ENCODE measurements at regions not wholly inside any gene's neighbourhood (a gene's known extent, or its start where the extent isn't known, plus 50 kb on each side); places are given as distances from the start of the nearest gene placed in this dataset.
A peak's percentile ranks its signal among the peaks of the same experiment; 100 is the strongest.

DNA sequence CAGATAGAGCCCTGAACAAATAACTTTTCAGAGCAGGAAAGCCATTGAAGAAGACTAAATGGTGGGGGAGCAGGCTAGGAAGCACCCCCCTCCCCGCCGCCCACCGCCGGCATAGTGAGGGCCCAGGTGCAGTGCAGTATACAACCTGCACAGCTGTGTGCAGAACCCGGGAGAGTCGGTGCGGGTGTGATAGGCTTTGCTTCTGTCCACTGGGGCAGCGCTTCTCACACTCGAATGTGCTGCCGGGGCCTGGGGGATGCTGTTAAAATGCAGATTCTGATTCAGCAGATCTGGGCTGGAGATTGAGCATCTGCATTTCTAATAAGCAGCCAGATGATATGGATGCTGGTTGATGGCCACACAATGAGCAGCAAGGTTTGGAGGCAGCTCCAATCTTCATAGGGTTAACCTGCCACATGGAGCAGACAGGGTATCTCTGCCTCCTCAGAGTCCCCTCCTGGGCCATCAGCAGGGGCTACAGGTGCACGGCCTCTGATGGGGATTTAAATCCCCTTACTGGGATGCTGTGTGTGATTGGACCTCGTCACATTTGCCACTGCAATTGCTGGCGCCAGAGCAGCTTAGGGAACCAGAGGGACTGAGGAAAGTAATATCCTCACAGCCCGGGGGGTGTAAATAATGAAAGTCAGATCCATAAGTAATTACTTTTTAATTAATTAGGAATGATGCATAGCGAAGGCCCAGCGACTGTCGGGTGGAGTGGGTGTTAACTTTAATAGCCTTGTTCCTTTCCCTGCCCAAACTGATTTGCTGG lies 172.0 kb upstream of the RPL38 start:
- no peak for DNase-seq

- DNase-seq: no peak
Measured at GRCh38 chr17:74032222-74032621, 171.3 kb upstream of the RPL38 start.

- peak; percentile 91 for DNase-seq
Measured at GRCh38 chr17:74037320-74037719, 166.2 kb upstream of the RPL38 start.

DNA sequence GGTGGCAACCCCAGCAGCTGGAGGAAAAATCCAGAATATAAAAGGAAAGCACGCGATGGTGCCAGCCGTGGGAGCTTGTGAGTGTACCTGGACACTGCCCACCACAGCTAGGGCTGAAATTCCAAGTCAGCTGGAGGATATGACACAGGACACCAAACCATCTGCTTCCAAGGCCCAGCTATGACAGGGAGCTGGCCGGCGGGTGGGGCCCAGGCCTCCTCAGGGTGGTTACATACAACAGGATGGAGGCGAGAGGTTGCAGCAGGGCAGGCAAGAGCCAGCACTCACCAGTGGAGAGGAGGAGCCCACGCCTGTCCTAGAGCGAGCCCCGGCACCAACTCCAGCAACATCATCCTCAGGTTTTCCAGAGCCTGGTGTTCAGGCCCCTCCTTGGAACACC lies 163.2 kb upstream of the RPL38 start:
- DNase-seq: no peak

DNA sequence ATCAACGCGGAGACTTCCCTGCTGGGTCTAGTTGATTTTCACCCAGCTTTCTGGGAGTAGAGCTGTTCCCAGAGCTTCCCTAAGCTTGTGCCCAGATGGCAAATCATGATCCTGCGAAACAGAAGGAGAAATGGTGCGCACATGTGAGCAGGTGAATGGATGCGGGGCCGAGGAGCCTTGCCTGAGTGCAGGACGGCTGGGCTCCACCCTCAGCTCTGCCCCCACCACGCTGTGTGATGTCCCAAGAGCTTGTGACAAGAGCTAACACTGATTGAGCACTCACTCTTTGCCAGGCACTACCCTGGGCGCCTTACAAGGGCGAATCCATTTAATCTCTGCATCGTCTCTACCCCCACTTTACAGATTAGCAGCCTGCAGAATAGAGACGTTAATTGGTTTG lies 162.7 kb upstream of the RPL38 start:
- no peak for DNase-seq

DNA sequence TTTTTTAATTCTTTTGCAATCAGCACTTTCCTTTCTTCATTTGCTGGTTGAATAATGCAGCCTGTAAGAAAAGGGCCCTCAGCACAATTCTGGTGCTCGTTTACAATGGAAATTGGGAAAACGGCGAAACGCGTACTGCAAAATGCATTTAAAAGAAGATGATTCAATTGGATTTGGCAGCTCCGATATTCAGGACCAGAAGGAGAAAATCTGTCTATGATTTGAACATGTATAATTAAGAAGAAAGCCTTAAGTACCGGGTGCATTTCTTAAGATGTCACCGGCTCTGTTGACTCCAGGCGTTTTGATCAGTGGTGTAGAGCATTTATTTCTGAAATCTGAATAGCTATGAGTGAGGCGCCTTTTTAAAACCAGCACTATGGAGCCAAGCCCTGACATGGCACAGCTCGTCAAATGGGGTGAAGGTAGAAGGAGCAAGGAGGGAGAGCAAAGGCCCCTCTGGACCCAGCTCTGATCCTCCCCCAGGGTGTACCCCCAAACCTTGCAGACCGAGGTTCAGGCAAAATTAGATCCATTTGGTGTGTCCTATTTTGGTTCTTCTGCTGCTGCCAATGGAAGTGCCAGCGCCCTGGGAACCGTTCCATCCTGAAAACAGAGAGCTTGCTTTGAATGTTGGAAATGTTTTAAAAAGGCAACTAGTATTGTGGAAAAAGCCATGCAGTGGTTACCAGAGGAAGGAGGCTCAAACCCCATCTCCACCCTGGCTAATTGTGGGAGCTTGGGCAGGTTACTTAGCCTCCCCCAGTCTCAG lies 161.4 kb upstream of the RPL38 start:
- no peak for DNase-seq

GRCh38 chr17:74042744-74043486 lies 160.6 kb upstream of the RPL38 start:
- DNase-seq: no peak

DNA sequence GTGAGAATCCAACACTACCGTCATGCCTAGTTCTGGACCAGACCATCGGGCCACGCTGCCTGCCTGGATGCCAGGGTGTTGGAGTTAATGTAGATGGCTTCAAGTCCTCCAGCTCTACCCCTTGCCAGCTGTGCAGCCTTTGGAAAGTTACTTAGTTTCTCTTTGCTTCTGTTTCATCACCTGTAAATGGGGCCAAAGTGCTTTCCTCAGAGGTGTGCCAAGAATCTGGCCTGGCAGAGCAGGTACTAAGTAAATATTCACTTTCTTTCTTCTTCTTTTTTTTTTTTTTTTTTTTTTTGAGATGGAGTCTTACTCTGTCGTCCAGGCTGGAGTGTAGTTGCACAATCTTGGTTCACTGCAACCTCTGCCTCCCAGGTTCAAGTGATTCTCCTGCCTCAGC lies 159.5 kb upstream of the RPL38 start:
- no peak for DNase-seq

DNA sequence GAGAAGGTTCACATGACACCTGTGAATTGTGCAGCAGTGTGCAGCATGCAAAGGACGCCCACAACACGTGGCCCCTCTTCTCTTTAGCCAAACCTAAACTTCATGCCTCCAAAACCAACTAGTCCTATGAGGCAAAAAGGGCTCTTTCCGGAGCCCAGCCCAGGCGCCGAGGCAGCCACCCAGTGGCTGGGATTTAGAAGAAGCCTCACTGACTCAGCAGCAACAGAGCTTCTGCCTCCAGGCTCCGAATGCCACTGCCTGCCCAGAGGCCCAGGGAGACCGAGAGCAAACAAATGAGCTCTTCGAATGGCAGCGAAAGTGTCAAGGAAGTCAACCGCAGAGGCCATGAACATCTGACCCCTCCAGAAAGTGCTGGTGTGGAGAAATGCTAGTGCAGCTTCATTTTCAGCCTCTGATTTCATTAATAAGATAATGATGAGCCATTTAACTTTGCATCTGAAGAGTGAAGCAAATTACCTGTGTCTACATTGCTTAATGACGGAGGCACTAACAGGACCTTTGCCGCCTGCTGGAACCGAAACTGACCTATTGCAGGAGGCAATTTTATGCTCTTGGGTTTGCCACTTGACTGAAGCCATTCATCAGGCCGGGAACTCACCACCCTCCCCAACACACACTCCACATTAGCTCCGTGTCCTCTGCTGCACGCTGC lies 157.7 kb upstream of the RPL38 start:
- no peak for DNase-seq

DNA sequence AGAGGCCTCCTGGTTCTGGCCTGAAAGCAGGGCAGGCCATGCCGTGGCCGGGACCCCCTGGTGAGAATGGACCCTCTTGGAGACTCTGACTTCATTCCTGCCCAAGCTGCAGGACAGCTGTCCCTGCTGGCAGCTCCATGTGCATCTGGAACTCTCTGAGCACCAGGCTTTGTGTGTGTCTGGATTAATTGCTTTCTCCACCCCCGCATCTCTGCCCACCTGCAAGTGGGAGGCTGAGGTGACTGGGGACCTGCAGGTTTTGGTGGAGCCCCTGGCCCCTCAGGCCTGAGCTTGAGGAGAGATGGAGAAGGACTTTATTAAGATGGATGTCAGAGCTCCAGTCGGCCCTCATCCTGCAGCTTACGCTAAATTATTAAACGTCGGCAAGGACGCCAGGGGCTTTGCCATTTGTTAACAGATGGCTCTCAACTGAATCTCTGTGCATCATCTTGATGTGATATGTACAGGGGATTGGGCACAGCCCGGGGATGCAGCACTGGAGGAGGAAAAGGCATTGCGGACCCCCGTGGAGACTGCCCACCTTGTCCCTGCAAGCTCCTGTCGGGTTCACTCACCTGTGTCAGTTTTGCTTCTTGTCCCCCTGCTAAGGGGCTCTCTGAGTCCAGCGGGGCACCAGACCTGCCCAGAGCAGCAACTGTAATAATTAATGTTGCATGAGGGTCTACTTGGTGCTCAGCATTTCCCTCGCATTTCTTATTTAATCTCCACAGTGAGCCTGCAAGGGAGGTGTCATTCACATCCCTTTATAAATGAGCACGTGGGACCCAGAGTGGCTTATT lies 154.1 kb upstream of the RPL38 start:
- no peak for DNase-seq

GRCh38 chr17:74049967-74050458 lies 153.5 kb upstream of the RPL38 start:
- no peak for DNase-seq

DNA sequence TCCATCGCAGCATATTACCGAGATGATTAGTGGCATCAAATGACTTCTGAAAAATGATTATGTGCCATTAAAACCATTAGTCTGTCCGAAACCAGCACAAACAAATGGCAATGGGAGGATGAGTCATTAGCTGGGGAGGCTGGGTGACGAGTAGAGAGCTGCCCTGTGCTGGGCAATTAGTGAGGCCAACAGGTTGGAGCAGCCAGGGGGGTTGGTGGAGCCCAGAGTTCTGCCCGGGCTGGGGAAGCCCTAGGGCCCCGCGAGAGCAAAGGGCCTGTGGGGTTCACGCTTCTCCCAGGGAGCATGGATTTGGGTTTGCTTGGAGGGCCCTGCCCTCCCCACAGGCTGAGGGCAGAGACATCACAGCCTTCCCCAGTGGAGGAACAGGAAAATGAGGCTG lies 152.1 kb upstream of the RPL38 start:
- DNase-seq: no peak

DNA sequence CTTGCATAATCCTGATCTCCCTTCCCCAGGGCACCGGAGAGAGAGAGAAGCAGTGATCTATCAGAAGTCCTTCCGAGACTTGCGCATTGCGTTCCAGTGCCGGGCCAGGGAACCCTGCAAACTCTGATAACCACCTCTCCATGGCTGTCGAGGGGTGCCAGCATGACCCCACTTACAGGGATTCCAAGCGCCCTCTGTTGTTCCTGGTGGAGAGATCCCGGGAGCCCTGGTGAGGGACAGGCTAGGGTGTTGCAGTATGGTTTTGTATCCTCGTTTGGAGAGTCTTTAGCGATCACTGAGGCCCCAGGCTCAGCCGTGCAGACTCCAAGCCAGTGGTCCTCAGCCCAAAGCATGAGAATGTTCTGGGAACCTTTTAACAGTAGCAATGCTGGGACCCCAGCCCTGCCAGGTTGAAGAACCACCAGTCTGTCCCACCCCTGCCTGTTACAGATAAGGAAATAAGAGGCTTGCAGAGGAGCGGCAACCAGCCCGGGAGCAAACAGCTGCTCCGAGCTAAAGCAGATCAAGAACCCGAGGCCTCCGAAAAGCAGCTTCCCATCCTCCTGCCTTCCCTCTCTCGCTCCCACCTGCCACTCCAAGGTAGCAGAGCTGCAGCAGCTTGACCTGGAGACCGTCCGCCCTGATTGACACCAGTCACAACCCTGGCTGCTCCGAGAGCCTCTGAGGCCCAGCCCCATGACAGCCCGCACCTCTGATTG lies 150.3 kb upstream of the RPL38 start:
- no peak for DNase-seq

GRCh38 chr17:74053712-74054078 lies 149.8 kb upstream of the RPL38 start:
- no peak for DNase-seq

GRCh38 chr17:74054249-74054648 lies 149.2 kb upstream of the RPL38 start:
- no peak for DNase-seq

GRCh38 chr17:74055508-74056160 lies 147.8 kb upstream of the RPL38 start:
- no peak for DNase-seq

DNA sequence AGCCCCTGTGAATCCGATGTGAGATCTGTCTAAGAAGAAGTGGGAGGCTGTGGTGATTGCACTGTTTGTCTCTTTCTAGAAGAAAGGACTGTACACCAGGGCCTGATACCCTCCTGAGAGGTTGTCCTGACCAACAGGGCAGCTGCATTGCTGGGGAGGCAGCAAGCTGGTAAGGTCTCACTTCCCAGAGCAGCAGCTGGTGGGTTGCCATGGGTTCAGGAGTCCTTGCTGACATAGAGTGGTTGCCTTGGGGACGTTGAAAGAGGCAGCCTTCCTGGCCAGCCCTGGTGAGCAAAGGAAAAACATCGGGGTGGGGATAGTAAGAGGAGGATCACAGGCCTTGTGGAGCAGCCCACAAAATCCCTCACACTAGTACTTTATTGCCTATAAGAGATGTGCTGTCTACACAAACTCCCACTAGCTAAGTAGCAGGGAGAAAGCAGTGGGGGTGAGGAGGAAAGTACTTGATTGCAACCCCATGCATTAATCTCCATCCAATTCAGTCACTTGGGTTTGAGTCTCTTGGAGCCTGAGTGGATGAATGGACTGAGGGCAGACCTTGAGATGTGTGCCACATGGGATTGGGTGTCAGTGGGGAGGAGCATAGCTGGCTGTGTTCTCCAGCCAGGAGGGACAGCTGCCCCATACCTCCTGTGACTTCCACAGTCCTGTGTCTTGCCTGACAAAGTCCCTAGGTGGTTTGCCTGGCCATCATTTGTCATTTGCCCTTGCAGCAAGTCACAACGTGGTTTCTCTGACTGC lies 143.8 kb upstream of the RPL38 start:
- no peak for DNase-seq

DNA sequence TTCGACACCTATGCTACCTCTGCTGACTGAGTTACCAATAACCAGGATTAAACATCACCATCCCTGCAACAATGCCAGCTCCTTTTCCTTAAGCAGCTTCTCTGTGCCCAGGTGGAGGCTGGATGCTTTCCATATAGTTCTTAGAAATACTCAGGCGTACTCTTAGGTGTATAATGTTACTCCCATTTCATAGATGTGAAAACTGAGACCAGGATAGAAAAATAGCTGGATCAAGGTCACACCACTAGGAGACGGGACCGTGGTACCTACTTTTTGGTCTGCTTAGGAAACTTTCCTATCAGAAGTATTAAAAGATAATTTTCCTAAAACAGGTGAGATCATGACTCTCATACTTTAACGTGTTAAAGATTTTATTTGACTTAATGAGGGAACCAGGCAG lies 141.7 kb upstream of the RPL38 start:
- DNase-seq: no peak

DNA sequence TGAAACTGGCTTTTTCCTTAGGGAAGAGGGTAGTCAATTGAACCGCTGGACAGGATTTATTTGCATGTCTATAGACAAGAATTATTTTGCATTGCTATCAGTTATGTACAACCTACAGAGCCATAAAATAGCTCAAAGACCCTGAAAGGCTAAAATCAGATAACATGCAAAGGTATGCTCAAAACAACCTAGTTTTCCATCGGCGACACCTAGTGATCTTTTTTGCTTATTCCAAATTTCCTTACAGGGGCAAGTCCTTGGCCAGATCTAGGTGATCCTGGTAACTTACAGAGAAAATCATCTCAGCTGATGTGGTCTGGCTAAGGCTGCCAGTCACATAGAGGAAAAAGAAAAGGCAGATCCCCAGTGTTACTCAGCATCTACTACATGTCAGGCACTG lies 141.2 kb upstream of the RPL38 start:
- no peak for DNase-seq

DNA sequence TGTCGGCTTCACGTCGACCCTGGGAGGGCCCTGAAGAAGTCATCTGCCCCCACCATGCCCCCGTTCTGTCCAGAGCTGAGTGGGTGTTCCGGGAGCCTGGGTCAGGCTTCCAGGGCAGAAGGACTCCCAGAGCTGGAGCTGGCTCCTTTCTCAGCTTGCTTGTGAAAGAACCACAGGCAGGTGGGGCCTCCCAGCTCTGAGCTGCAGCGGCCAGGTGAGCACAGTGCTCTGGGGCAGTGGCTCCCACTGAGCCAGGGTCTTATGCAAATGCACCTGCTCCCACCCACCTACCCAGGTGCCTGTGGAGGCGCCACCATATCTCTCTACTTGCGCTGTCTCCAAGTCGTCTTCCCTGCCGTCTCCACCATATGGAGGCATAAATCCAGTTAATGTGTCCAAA lies 140.0 kb upstream of the RPL38 start:
- DNase-seq: no peak
